Pancreas (tissue), 10 donors: ENCODE measurements at regions not wholly inside any gene's neighbourhood (a gene's known extent, or its start where the extent isn't known, plus 50 kb on each side); places are given as distances from the start of the nearest gene placed in this dataset.
A peak's percentile ranks its signal among the peaks of the same experiment; 100 is the strongest.

ENCODE experiments used
- ATAC-seq, 4 donors: fragments of 200-7000 bp; cut with Tn5 transposase; one replicate each; pipeline versions ENCODE4 v1.8.0 to v1.9.1; 2020; ENCODE audit warnings: mild to moderate bottlenecking in 4 of 4, moderate library complexity in 4 of 4
- DNase-seq, 6 donors: peaks; one replicate each; pipeline ENCODE4 v3.0.0-alpha.2; 2020
- FAIRE-seq: peaks from 2 replicates; lab custom pipeline; 2012; peaks lifted over from hg19 to GRCh38; lab: Jason Lieb, UNC
- H3K27ac ChIP-seq, 4 donors: fragments of 200-600 bp; sonication (generic); 1 replicate in 3 of 4; 2 replicates in 1 of 4; pipeline versions ENCODE4 v1.5.0 to v1.8.0; 2020
- H3K27me3 ChIP-seq, 4 donors: fragments of 200-600 bp; one replicate each; pipeline ENCODE4 v1.8.0; 2021
- H3K36me3 ChIP-seq, 3 donors: fragments of 200-600 bp; sonication (generic) in 1 of 3; one replicate each; pipeline versions ENCODE4 v1.5.0 to v1.8.0; 2020 to 2021
- H3K4me1 ChIP-seq, 3 donors: fragments of 200-600 bp; one replicate each; pipeline ENCODE4 v1.8.0; 2021
- H3K4me3 ChIP-seq, 4 donors: fragments of 200-600 bp; sonication (generic) in 2 of 4; one replicate each; pipeline versions ENCODE4 v1.5.0 to v1.8.0; 2020 to 2021
- H3K9me3 ChIP-seq, 4 donors: fragments of 200-600 bp; one replicate each; pipeline ENCODE4 v1.8.0; 2021
- CTCF ChIP-seq, 4 donors: fragments of 200-600 bp; sonication (generic) in 3 of 4; IDR thresholded peaks; one replicate each; pipeline versions ENCODE4 v1.5.0 to v1.8.0; 2021; ENCODE audit warnings: antibody characterized with exemption in 4 of 4
- WGBS, 2 donors: extraction: QIAGEN DNeasy Blood & Tissue Kit; methylation state at CpG; one replicate each; pipeline ENCODE4 v1.1.7; 2013; 5-methylcytosine and 5-hydroxymethylcytosine counted together
- intact Hi-C, 3 donors: fragments of 100-400 bp; cut with DNase I; formaldehyde crosslinking; loops; one replicate each; pipeline versions ENCODE4 v1.11.1 to v1.14.2; 2022
- donor health status: healthy with polysubstance abuse.
- donor health status: DM: no; HTN: no; CAD: no; lungs with moderate emphysema.
- donor health status: DM: no; HTN: no; CAD: no.
- donor health status: control.
- donor health status: control.
- donor health status: Bipolar disorder and iron deficiency.
- donor health status: DM: yes; HTN: yes; CAD: no.
- donor health status: DM: no; HTN: no; CAD: no.
- donor health status: DM: no; HTN: no; CAD: no.
- donor health status: DM: yes; HTN: yes; CAD: no.

- H3K4me3 ChIP-seq = no peak overlapping the region
- WGBS, 2 donors = 23 to 24% methylated on average over 2 of the region's 2 CpGs
- no peaks in the 10 kb centered on the region for H3K9me3 ChIP-seq
- no peaks in the 10 kb centered on the region for H3K4me1 ChIP-seq
- no peaks in the 10 kb centered on the region for H3K36me3 ChIP-seq
- no peak for DNase-seq
- no peak for TF ChIP-seq CTCF (IDR thresholded peaks at IDR 0.05)
- no peak overlapping the region for H3K27ac ChIP-seq
- H3K27me3 ChIP-seq = no peaks in the 10 kb centered on the region
- FAIRE-seq = no peak
- intact Hi-C loops = loop anchor here in 2 of 3 donors (10.0 kb wide), 1 partner anchor 160 kb away; no protein-coding TSS in a partner anchor
- ATAC-seq = peak in 1 of 4 donors; percentile 61
Measured at GRCh38 chr7:39894904-39895303, 55.2 kb upstream of the CDK13 start.

- no peak for DNase-seq
- Histone ChIP-seq H3K36me3 (no peaks in the 10 kb centered on the region), H3K9me3 (no peaks in the 10 kb centered on the region), H3K27ac (no peak overlapping the region), H3K4me3 (no peak overlapping the region), H3K4me1 (no peaks in the 10 kb centered on the region), H3K27me3 (no peaks in the 10 kb centered on the region)
- FAIRE-seq = no peak
- ATAC-seq = no peak
- TF ChIP-seq CTCF (IDR thresholded peaks at IDR 0.05) = no peak
- intact Hi-C loops = loop anchor here in 2 of 3 donors (10.0 kb wide), 1 partner anchor 158 kb away; no protein-coding TSS in a partner anchor
- 77 to 84% methylated on average over 9 of the region's 9 CpGs for WGBS, 2 donors
Measured at GRCh38 chr7:39896840-39897239, 53.2 kb upstream of the CDK13 start.

GRCh38 chr7:39898867-39899266, 51.2 kb upstream of the CDK13 start:
- ATAC-seq = no peak
- no peaks in the 10 kb centered on the region for H3K36me3 ChIP-seq
- H3K27me3 ChIP-seq = no peaks in the 10 kb centered on the region
- no peak overlapping the region for H3K27ac ChIP-seq
- H3K4me3 ChIP-seq = no peak overlapping the region
- FAIRE-seq = no peak
- no peaks in the 10 kb centered on the region for H3K9me3 ChIP-seq
- no peak for TF ChIP-seq CTCF (IDR thresholded peaks at IDR 0.05)
- WGBS, 2 donors = 24 to 33% methylated on average over 2 of the region's 2 CpGs
- intact Hi-C loops = loop anchor here in 2 of 3 donors (10.0 kb wide), 1 partner anchor 156 kb away; no protein-coding TSS in a partner anchor
- no peaks in the 10 kb centered on the region for H3K4me1 ChIP-seq
- DNase-seq = no peak
